HG03432 (cell line): ENCODE measurements at regions not wholly inside any gene's neighbourhood (a gene's known extent, or its start where the extent isn't known, plus 50 kb on each side); places are given as distances from the start of the nearest gene placed in this dataset.
A peak's percentile ranks its signal among the peaks of the same experiment; 100 is the strongest.

Experiments
- ATAC-seq: cut with Tn5 transposase; IDR thresholded peaks from one replicate; pipeline ENCODE4 v1.9.1; 2021; ENCODE audit warnings: mild to moderate bottlenecking, moderate library complexity; ENCODE audit not compliant: unreplicated experiment

- ATAC-seq = no peak
Observed at GRCh38 chr6:98274691-98275090, 559.7 kb upstream of the POU3F2 start.

DNA sequence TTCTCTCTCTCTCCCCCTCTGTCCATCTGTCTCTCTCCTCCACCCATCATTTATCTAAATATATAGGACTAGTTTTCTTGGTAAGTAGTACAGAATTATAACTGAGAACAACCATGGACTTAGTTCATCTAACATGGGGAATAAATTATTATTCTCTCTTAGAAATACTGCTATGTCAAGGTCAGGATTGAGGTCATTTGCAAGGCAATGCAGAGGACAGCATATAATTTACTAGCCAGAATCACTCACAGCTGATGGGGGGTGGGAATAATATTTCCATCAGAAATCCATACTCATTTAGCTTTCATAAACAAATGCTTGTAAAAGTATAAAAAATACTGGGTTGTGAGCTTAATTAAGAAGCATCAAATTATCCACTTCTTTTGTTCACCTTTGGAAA is 553.9 kb upstream of the POU3F2 start:
- ATAC-seq = no peak

DNA sequence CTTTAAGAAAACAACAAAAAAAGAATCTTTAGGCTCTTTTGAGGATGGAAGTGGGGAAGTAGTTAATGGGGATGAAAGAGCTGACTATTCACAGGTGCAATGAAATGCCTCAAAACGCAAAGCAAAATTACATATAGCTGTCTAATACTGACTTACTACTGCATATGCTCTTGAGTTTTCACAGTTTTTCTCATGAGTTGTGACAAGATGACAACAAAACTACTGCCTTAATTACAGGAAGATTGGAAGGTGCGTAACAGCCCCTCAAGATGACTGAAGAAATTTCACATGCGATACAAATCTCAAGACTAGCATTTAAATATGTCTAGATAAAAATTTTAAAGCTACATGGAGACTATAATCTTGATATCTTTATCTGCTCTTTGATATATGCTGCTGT is 547.8 kb upstream of the POU3F2 start:
- ATAC-seq = no peak

DNA sequence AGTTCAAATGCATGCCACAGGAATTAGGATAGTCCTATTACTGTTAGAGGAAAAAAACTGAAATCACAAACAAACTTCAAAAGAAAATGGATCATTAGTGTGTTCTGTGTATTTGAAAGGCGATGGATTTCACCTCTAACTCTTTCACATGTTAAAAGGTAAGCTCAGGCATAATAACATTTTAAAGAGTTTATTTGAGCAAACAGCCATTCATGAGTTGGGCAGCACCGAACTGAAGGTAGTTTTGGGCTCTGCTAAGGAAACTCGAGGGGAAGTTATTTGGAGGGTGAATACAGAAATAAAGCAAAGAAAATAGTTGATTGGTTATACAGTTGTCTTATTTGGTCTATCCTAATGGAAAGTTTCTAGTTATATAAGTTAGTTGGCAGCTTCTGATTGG is 546.5 kb upstream of the POU3F2 start:
- no peak for ATAC-seq

GRCh38 chr6:98292810-98293209 is 541.6 kb upstream of the POU3F2 start:
- no peak for ATAC-seq

GRCh38 chr6:98295515-98296175 is 538.7 kb upstream of the POU3F2 start:
- no peak for ATAC-seq

GRCh38 chr6:98308564-98308963 is 525.8 kb upstream of the POU3F2 start:
- ATAC-seq = no peak

- ATAC-seq = no peak
Observed at GRCh38 chr6:98310443-98310842, 523.9 kb upstream of the POU3F2 start.

- ATAC-seq = peak; percentile 94
Observed at GRCh38 chr6:98323605-98324004, 510.8 kb upstream of the POU3F2 start.

GRCh38 chr6:98324446-98324845 is 509.9 kb upstream of the POU3F2 start:
- no peak for ATAC-seq

GRCh38 chr6:98325366-98325765 is 509.0 kb upstream of the POU3F2 start:
- ATAC-seq = no peak

- no peak for ATAC-seq
Observed at GRCh38 chr6:98333273-98333672, 501.1 kb upstream of the POU3F2 start.

GRCh38 chr6:98335594-98335993 is 498.8 kb upstream of the POU3F2 start:
- no peak for ATAC-seq

DNA sequence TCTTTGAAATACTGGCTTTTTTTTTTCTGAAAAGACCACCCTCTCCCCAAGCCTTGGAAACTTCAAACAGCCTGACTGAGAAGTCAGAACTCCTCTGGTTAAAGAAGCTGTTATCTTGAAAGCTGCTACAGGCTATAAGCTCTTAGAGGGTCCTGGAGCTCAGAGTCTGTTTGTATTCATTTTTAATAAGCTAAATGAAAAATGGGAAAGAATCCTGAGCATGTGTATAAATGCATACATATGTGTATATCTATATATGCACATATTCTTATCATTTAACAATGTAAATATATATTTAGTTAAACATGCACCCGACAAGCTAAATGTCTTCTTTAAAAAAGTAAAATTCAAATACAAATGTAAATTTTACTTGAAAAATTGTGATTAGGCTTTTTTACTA is 494.9 kb upstream of the POU3F2 start:
- ATAC-seq = no peak

DNA sequence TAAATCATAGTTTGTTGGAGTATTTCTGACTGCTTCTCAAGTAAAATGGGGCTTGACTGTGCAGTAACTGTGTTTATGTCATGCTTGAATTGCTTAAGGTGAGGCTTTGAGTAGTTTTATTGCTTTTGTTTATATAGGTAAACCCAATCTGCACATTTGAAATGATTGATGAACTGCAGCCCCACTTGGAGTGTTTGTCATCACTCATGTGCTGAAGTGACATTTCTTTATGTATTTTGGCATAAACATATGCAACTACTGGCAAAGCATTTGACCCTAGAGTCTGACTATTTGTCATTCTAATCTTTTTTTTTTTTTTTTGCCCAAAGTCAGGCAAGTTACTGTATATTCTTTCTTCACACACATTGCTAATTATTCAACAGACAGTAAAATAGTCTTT is 491.4 kb upstream of the POU3F2 start:
- ATAC-seq = no peak

DNA sequence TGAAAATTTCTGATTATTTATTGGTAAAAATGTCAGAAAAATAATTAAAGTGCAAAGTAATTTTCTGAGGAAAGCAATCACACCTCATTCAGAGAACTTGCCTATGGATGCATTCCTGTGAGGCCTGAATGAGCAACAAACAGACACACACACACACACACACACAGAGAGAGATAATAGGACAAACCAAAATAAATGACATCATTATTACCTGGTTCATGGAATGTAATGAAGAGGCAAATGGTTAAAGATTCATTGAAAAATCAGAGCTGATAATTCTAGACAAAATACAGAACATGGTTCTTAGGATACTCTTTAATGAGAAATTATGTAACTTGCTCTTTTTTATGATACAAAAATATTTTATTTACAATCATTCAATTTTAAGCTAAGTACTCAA is 490.6 kb upstream of the POU3F2 start:
- ATAC-seq = no peak

- no peak for ATAC-seq
Observed at GRCh38 chr6:98352348-98352747, 482.0 kb upstream of the POU3F2 start.

GRCh38 chr6:98358173-98358572 is 476.2 kb upstream of the POU3F2 start:
- no peak for ATAC-seq

DNA sequence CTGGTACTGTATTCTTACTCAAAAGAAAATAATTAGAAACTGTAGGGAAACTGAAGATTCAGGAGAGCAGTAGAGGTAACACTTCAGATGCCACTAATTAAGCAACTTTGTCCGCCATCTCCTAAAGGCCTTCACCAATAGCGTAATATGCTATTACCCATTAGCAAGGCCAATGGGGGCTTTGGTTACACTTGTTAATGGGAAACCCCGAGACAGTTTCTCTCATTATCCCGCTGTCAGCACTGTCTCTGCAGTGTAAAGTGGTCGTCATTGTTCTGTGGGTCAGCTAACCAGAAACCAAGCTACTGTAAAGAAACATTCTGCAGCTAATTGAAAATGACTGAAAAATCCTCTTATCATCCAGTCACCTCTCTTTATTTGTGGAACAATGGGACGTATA is 468.0 kb upstream of the POU3F2 start:
- no peak for ATAC-seq

DNA sequence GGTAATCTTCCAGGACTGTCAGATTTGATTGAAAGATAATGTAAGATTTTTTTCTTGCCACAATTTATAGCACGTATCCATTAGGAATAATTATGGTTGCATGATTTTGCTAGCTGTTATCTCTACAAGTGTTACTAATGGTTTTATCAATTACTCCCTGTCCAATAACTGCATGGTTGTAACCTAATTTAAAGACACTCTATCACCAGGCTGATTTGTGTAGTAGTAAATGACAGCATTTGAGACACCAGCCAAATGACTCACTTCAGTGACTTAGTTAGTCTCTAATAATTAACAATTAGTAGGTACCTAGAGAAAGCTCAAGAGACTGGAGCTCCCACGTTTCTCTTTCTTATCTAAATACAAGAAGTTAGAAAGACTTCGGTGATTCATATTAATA is 453.8 kb upstream of the POU3F2 start:
- ATAC-seq = no peak

- ATAC-seq = no peak
Observed at GRCh38 chr6:98382246-98382645, 452.1 kb upstream of the POU3F2 start.

- ATAC-seq = no peak
Observed at GRCh38 chr6:98384334-98384733, 450.0 kb upstream of the POU3F2 start.

- ATAC-seq = no peak
Observed at GRCh38 chr6:98384801-98385200, 449.6 kb upstream of the POU3F2 start.
